Neural cell (in vitro differentiated cells): ENCODE measurements at regions not wholly inside any gene's neighbourhood (a gene's known extent, or its start where the extent isn't known, plus 50 kb on each side); places are given as distances from the start of the nearest gene placed in this dataset.

Source experiments
- EP300 ChIP-seq: fragments of 450-650 bp; conservative IDR thresholded peaks from 2 replicates; pipeline ENCODE4 v1.6.1; 2014; ENCODE audit warnings: antibody characterized with exemption, mild to moderate bottlenecking, moderate library complexity; ENCODE audit not compliant: poor library complexity, severe bottlenecking
- EZH2 ChIP-seq: fragments of 200-600, 300-800 bp; shearing (Covaris generic), sonication (generic); IDR thresholded peaks from 2 replicates; pipeline ENCODE4 v1.6.1; 2014; ENCODE audit warnings: antibody characterized with exemption, low read length, borderline replicate concordance, mild to moderate bottlenecking; ENCODE audit not compliant: insufficient read depth, poor library complexity, severe bottlenecking
- MXI1 ChIP-seq: fragments of 450-650 bp; conservative IDR thresholded peaks from 2 replicates; pipeline ENCODE4 v1.6.1; 2014; ENCODE audit warnings: antibody characterized with exemption, mild to moderate bottlenecking; ENCODE audit not compliant: poor library complexity, severe bottlenecking
- POLR2AphosphoS5 ChIP-seq: IDR thresholded peaks from 2 replicates; pipeline ENCODE4 v1.6.1; 2012
- RAD21 ChIP-seq: fragments of 450-650 bp; conservative IDR thresholded peaks from 2 replicates; pipeline ENCODE4 v1.6.1; 2014; ENCODE audit warnings: antibody characterized with exemption, mild to moderate bottlenecking, moderate library complexity
- SMC3 ChIP-seq: fragments of 450-650 bp; conservative IDR thresholded peaks from 2 replicates; pipeline ENCODE4 v1.6.1; 2014; ENCODE audit warnings: antibody characterized with exemption, mild to moderate bottlenecking, moderate library complexity; ENCODE audit not compliant: poor library complexity
- TAF1 ChIP-seq: IDR thresholded peaks from 2 replicates; pipeline ENCODE4 v1.6.1; 2012; ENCODE audit warnings: low read depth
- TF ChIP-seq, protein P1 (sequence below): fragments of 450-650 bp; IDR thresholded peaks from 2 replicates; pipeline ENCODE4 v1.5.1; 2014; ENCODE audit warnings: antibody characterized with exemption, mild to moderate bottlenecking, moderate library complexity; ENCODE audit not compliant: poor library complexity, severe bottlenecking
- TF ChIP-seq, protein P2 (sequence below): IDR thresholded peaks from 2 replicates; pipeline ENCODE4 v1.6.1; 2012; ENCODE audit warnings: borderline replicate concordance

DNA sequence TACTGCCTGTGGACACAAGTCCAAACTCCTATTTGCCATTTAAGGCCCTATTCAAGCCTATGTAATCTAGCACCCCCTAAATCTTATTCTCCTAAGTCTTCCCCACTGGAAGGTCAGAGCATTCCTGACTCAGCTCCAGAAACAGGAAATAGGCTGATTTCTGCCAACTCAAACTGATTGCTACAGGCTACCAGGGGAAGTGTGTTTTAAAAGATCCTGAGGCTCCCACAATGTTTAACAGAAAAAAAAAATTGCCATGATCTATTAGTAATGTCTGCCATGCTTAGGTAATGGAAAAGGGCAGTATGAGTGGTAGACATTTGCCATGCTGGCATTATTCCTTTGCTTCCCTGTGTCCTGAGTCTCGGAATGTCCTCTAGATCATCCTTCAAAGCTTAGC lies 65.8 kb upstream of the BRINP1 start:
- TF ChIP-seq, protein P1, sequence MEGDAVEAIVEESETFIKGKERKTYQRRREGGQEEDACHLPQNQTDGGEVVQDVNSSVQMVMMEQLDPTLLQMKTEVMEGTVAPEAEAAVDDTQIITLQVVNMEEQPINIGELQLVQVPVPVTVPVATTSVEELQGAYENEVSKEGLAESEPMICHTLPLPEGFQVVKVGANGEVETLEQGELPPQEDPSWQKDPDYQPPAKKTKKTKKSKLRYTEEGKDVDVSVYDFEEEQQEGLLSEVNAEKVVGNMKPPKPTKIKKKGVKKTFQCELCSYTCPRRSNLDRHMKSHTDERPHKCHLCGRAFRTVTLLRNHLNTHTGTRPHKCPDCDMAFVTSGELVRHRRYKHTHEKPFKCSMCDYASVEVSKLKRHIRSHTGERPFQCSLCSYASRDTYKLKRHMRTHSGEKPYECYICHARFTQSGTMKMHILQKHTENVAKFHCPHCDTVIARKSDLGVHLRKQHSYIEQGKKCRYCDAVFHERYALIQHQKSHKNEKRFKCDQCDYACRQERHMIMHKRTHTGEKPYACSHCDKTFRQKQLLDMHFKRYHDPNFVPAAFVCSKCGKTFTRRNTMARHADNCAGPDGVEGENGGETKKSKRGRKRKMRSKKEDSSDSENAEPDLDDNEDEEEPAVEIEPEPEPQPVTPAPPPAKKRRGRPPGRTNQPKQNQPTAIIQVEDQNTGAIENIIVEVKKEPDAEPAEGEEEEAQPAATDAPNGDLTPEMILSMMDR, result no peak
- TF ChIP-seq POLR2AphosphoS5 (no peak), EP300 (no peak), RAD21 (no peak), EZH2 (no peak), TAF1 (no peak), SMC3 (no peak), MXI1 (no peak)
- TF ChIP-seq, protein P2, sequence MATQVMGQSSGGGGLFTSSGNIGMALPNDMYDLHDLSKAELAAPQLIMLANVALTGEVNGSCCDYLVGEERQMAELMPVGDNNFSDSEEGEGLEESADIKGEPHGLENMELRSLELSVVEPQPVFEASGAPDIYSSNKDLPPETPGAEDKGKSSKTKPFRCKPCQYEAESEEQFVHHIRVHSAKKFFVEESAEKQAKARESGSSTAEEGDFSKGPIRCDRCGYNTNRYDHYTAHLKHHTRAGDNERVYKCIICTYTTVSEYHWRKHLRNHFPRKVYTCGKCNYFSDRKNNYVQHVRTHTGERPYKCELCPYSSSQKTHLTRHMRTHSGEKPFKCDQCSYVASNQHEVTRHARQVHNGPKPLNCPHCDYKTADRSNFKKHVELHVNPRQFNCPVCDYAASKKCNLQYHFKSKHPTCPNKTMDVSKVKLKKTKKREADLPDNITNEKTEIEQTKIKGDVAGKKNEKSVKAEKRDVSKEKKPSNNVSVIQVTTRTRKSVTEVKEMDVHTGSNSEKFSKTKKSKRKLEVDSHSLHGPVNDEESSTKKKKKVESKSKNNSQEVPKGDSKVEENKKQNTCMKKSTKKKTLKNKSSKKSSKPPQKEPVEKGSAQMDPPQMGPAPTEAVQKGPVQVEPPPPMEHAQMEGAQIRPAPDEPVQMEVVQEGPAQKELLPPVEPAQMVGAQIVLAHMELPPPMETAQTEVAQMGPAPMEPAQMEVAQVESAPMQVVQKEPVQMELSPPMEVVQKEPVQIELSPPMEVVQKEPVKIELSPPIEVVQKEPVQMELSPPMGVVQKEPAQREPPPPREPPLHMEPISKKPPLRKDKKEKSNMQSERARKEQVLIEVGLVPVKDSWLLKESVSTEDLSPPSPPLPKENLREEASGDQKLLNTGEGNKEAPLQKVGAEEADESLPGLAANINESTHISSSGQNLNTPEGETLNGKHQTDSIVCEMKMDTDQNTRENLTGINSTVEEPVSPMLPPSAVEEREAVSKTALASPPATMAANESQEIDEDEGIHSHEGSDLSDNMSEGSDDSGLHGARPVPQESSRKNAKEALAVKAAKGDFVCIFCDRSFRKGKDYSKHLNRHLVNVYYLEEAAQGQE, result no peak
